ENCODE measurements at regions not wholly inside any gene's neighbourhood (a gene's known extent, or its start where the extent isn't known, plus 50 kb on each side); places are given as distances from the start of the nearest gene placed in this dataset.

DNA sequence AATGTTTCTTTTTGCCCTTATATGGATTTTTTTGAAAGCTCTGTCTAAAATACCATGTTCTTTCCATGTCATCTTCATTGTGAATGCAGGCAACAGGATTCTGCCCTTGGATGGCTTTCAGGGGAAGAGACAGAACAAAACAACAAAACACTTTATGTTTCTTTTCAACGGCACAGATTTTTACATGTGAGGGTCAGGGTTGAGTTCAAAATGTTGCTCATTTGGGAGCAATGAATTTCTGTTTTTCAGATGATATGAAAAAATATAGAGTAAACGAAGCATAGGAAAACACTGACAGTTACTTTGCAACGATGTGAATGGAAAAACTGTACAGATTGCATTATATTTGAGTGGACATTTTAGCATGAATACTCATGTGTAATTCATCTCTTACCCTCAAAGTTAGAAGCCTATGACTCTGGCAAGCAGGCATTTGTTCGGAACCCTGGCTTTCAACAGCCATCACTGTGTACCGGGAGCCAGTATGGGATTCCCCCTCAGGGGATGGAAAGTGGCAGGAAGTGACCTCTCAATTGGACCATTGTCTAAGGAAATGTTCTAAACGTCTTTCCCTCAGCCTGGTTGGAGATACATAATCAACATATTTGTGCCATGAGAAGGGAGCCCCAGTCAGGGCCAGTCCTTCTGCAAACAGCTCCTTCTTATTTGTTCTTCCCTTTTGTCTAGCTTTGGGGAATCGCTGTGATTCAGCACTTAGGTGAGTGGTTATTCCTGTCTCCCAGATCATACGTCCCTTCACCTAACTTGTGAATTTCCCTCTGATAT is 153.9 kb upstream of the MEF2C start:
- H3K27me3 ChIP-seq: no peaks in the 10 kb centered on the region
- no peak overlapping the region for H3K4me3 ChIP-seq
- 74 to 79% methylated on average over 8 of the region's 8 CpGs for WGBS, 2 donors
- intact Hi-C loops (cut with DNase I): no loop called here
- no peak overlapping the region for H3K27ac ChIP-seq
- TF ChIP-seq POLR2AphosphoS5 (IDR thresholded peaks at IDR 0.05): no peak
- TF ChIP-seq, protein P1, sequence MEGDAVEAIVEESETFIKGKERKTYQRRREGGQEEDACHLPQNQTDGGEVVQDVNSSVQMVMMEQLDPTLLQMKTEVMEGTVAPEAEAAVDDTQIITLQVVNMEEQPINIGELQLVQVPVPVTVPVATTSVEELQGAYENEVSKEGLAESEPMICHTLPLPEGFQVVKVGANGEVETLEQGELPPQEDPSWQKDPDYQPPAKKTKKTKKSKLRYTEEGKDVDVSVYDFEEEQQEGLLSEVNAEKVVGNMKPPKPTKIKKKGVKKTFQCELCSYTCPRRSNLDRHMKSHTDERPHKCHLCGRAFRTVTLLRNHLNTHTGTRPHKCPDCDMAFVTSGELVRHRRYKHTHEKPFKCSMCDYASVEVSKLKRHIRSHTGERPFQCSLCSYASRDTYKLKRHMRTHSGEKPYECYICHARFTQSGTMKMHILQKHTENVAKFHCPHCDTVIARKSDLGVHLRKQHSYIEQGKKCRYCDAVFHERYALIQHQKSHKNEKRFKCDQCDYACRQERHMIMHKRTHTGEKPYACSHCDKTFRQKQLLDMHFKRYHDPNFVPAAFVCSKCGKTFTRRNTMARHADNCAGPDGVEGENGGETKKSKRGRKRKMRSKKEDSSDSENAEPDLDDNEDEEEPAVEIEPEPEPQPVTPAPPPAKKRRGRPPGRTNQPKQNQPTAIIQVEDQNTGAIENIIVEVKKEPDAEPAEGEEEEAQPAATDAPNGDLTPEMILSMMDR (IDR thresholded peaks at IDR 0.05): no peak
- no peak for TF ChIP-seq EP300 (IDR thresholded peaks at IDR 0.05)
- no peak for TF ChIP-seq POLR2A (IDR thresholded peaks at IDR 0.05)
- DNase-seq: no peak
- H3K36me3 ChIP-seq: no peaks in the 10 kb centered on the region
- no peaks in the 10 kb centered on the region for H3K9me3 ChIP-seq
- peaks cover 0 to 5% (median 1%) of the 10 kb centered on the region in 4 donors for H3K4me1 ChIP-seq

DNA sequence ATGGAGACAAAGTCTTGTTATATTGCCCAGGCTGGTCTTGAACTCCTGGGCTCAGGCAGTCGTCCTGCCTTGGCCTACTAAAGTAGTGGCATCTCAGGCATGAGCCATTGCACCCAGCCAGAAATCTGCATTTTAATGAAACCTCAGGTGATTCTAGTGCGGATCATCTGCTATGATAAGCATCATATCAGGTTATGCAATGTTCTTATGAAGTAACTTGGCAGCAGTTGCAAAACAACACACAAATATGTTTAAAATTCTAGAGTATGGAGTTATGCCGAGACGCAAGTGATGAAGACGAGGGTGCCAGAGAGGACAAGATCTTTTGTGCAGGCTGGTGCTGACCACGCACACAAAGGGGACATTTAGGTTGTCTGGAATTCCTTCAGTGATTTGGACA is 153.2 kb upstream of the MEF2C start:
- WGBS, 2 donors: 78 to 88% methylated on average over 6 of the region's 6 CpGs
- no peak overlapping the region for H3K4me3 ChIP-seq
- H3K36me3 ChIP-seq: no peaks in the 10 kb centered on the region
- DNase-seq: no peak
- no peaks in the 10 kb centered on the region for H3K27me3 ChIP-seq
- TF ChIP-seq EP300 (IDR thresholded peaks at IDR 0.05): no peak
- no peak for TF ChIP-seq POLR2A (IDR thresholded peaks at IDR 0.05)
- TF ChIP-seq POLR2AphosphoS5 (IDR thresholded peaks at IDR 0.05): no peak
- TF ChIP-seq, protein P1 (IDR thresholded peaks at IDR 0.05): no peak
- intact Hi-C loops (cut with DNase I): no loop called here
- no peak overlapping the region for H3K27ac ChIP-seq
- H3K9me3 ChIP-seq: no peaks in the 10 kb centered on the region
- H3K4me1 ChIP-seq: peaks cover 0 to 5% (median 1%) of the 10 kb centered on the region in 4 donors

DNA sequence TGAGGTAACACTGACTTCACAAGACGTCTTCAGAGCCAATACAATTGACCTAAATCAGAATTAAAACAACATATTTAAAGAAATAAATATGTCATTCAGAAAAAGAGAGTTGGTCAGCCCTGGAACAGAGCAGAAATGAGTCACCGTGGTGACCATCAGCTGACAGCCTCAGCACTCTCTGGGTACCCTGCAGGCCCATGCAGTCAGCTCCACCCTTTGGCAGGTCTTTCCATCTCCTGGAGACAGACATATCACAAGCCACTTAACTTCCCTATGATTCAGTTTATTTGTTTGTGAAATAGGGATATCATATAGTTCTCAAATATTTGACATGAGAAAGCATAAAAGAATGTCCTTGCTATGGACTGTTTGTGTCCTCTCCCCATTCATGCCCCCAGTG is 151.6 kb upstream of the MEF2C start:
- intact Hi-C loops (cut with DNase I): no loop called here

DNA sequence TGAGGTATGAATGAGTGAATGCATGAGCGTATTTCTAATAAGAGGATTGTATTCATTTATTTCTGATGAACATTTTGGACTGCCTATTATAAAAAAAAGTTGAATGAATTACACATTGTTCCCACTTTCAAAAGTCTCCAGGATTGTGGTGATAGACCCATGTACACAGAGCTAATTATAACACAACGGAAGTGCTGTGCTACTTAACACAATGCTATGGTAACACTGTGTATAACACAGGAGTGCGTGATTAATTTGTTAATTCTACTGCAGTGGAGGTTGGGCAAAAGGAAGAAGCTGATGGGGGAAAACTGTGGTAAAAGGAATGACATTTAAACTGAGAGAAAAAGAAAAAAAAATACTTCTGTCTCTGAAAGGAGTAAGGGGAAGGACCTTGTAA is 147.8 kb upstream of the MEF2C start:
- no peaks in the 10 kb centered on the region for H3K27me3 ChIP-seq
- H3K36me3 ChIP-seq: no peaks in the 10 kb centered on the region
- H3K4me3 ChIP-seq: no peak overlapping the region
- intact Hi-C loops (cut with DNase I): no loop called here
- DNase-seq: no peak
- WGBS, 2 donors: 90 to 93% methylated on average over 3 of the region's 3 CpGs
- TF ChIP-seq EP300 (IDR thresholded peaks at IDR 0.05) (no peak), POLR2A (IDR thresholded peaks at IDR 0.05) (no peak), POLR2AphosphoS5 (IDR thresholded peaks at IDR 0.05) (no peak)
- TF ChIP-seq, protein P1 (IDR thresholded peaks at IDR 0.05): no peak
- no peak overlapping the region for H3K27ac ChIP-seq
- no peaks in the 10 kb centered on the region for H3K9me3 ChIP-seq
- H3K4me1 ChIP-seq: no peaks in the 10 kb centered on the region

More for the DNA sequence above, 151.6 kb upstream of the MEF2C start:
- DNase-seq: no peak
- H3K4me3 ChIP-seq: no peak overlapping the region
- H3K36me3 ChIP-seq: no peaks in the 10 kb centered on the region
- H3K27me3 ChIP-seq: no peaks in the 10 kb centered on the region
- TF ChIP-seq POLR2A (IDR thresholded peaks at IDR 0.05) (no peak), EP300 (IDR thresholded peaks at IDR 0.05) (no peak), POLR2AphosphoS5 (IDR thresholded peaks at IDR 0.05) (no peak)
- TF ChIP-seq, protein P1 (IDR thresholded peaks at IDR 0.05): no peak
- WGBS, 2 donors: 90 to 92% methylated on average over 2 of the region's 2 CpGs
- no peak overlapping the region for H3K27ac ChIP-seq
- H3K4me1 ChIP-seq: peaks cover 0 to 5% (median 0%) of the 10 kb centered on the region in 4 donors
- H3K9me3 ChIP-seq: no peaks in the 10 kb centered on the region
